H9 (cell line): ENCODE measurements at regions not wholly inside any gene's neighbourhood (a gene's known extent, or its start where the extent isn't known, plus 50 kb on each side); places are given as distances from the start of the nearest gene placed in this dataset.

Source experiments
- DNase-seq: peaks from one replicate; pipeline ENCODE4 v3.0.0-alpha.2; 2017
- H2AFZ ChIP-seq: one replicate; pipeline ENCODE4 v1.6.1; 2013; ENCODE audit warnings: mild to moderate bottlenecking, low read length, control low read depth, moderate library complexity
- H2AK5ac ChIP-seq: 2 replicates; pipeline ENCODE4 v1.6.1; 2013; ENCODE audit warnings: low read length, control low read depth, mixed read lengths; ENCODE audit not compliant: insufficient read length
- H2BK120ac ChIP-seq: one replicate; pipeline ENCODE4 v1.6.1; 2013; ENCODE audit warnings: low read depth, mild to moderate bottlenecking, low read length, control low read depth, inconsistent platforms; ENCODE audit not compliant: poor library complexity, severe bottlenecking
- H2BK12ac ChIP-seq: 2 replicates; pipeline ENCODE4 v1.6.1; 2013; ENCODE audit warnings: low read length, control low read depth, mixed read lengths, low read depth; ENCODE audit not compliant: insufficient read length
- H2BK15ac ChIP-seq: 2 replicates; pipeline ENCODE4 v1.6.1; 2013; ENCODE audit warnings: low read depth, low read length, control low read depth
- H2BK20ac ChIP-seq: one replicate; pipeline ENCODE4 v1.6.1; 2013; ENCODE audit warnings: low read depth, mild to moderate bottlenecking, low read length, control low read depth, inconsistent platforms; ENCODE audit not compliant: poor library complexity, severe bottlenecking
- H2BK5ac ChIP-seq: 2 replicates; pipeline ENCODE4 v1.6.1; 2013; ENCODE audit warnings: low read length, control low read depth, mixed read lengths; ENCODE audit not compliant: insufficient read length
- H3K14ac ChIP-seq: 2 replicates; pipeline ENCODE4 v1.6.1; 2013; ENCODE audit warnings: low read length, control low read depth; ENCODE audit not compliant: insufficient read depth
- H3K18ac ChIP-seq: 2 replicates; pipeline ENCODE4 v1.6.1; 2013; ENCODE audit warnings: low read depth, mild to moderate bottlenecking, mixed read lengths, low read length, control low read depth; ENCODE audit not compliant: insufficient read length
- H3K23ac ChIP-seq: 2 replicates; pipeline ENCODE4 v1.6.1; 2013; ENCODE audit warnings: low read length, control low read depth, mixed read lengths, low read depth; ENCODE audit not compliant: insufficient read length
- H3K23me2 ChIP-seq: 2 replicates; pipeline ENCODE4 v1.6.1; 2013; ENCODE audit warnings: low read depth, mild to moderate bottlenecking, mixed read lengths, low read length, control low read depth; ENCODE audit not compliant: insufficient read length, poor library complexity, severe bottlenecking
- H3K27ac ChIP-seq: 2 replicates; pipeline ENCODE4 v1.5.1; 2013; ENCODE audit warnings: low read length, control low read depth, mixed read lengths, low read depth; ENCODE audit not compliant: insufficient read length
- H3K27me3 ChIP-seq: 2 replicates; pipeline ENCODE4 v1.6.1; 2013; ENCODE audit warnings: low read length, control low read depth, inconsistent platforms; ENCODE audit not compliant: insufficient read depth
- H3K4ac ChIP-seq: 2 replicates; pipeline ENCODE4 v1.6.1; 2013; ENCODE audit warnings: low read depth, mild to moderate bottlenecking, control low read depth, inconsistent platforms, low read length, moderate library complexity
- H3K4me1 ChIP-seq: 2 replicates; pipeline ENCODE4 v1.6.1; 2013; ENCODE audit warnings: low read length, control low read depth, inconsistent platforms; ENCODE audit not compliant: insufficient read depth
- H3K4me2 ChIP-seq: 2 replicates; pipeline ENCODE4 v1.6.1; 2013; ENCODE audit warnings: low read length, control low read depth, mixed read lengths; ENCODE audit not compliant: insufficient read length, insufficient read depth
- H3K56ac ChIP-seq: 2 replicates; pipeline ENCODE4 v1.6.1; 2013; ENCODE audit warnings: low read depth, mild to moderate bottlenecking, mixed read lengths, low read length, control low read depth; ENCODE audit not compliant: insufficient read length
- H3K79me1 ChIP-seq: 2 replicates; pipeline ENCODE4 v1.6.1; 2013; ENCODE audit warnings: low read depth, mild to moderate bottlenecking, moderate library complexity, low read length, control low read depth, inconsistent platforms; ENCODE audit not compliant: insufficient read depth, poor library complexity, severe bottlenecking
- H3K79me2 ChIP-seq: 2 replicates; pipeline ENCODE4 v1.6.1; 2013; ENCODE audit warnings: low read length, control low read depth, inconsistent platforms; ENCODE audit not compliant: insufficient read depth
- H3K9ac ChIP-seq: 2 replicates; pipeline ENCODE4 v1.6.1; 2013; ENCODE audit warnings: low read length, control low read depth, mixed read lengths; ENCODE audit not compliant: insufficient read length; ENCODE audit errors: extremely low read depth
- H3K9me3 ChIP-seq: one replicate; pipeline ENCODE4 v1.6.1; 2013; ENCODE audit warnings: low read depth, low read length, inconsistent platforms; ENCODE audit not compliant: control insufficient read depth
- H3T11ph ChIP-seq: one replicate; pipeline ENCODE4 v1.6.1; 2013; ENCODE audit warnings: mild to moderate bottlenecking, low read length, control low read depth, inconsistent platforms
- H4K20me1 ChIP-seq: one replicate; pipeline ENCODE4 v1.6.1; 2013; ENCODE audit not compliant: control insufficient read depth, insufficient read length, insufficient read depth
- H4K5ac ChIP-seq: 2 replicates; pipeline ENCODE4 v1.6.1; 2013; ENCODE audit warnings: low read depth, mild to moderate bottlenecking, mixed read lengths, low read length, control low read depth; ENCODE audit not compliant: insufficient read length
- H4K8ac ChIP-seq: replicated peaks from 2 replicates; pipeline ENCODE4 v1.6.1; 2013; ENCODE audit warnings: low read length, control low read depth, mixed read lengths, low read depth; ENCODE audit not compliant: insufficient read length
- H4K91ac ChIP-seq: 2 replicates; pipeline ENCODE4 v1.6.1; 2013; ENCODE audit warnings: low read depth, mild to moderate bottlenecking, moderate library complexity, mixed read lengths, low read length, control low read depth; ENCODE audit not compliant: insufficient read length
- H3K27ac Mint-ChIP-seq, 3 experiments: 2 replicates in 2 of 3; 3 replicates in 1 of 3; pipeline ENCODE4 v1.8.0; 2020 to 2021; ENCODE audit warnings: mixed read lengths in 3 of 3, mild to moderate bottlenecking in 1 of 3, moderate library complexity in 1 of 3
- H3K27me3 Mint-ChIP-seq: 2 replicates; pipeline ENCODE4 v1.8.0; 2021; ENCODE audit warnings: low read depth, mild to moderate bottlenecking, moderate library complexity, mixed read lengths
- H3K36me3 Mint-ChIP-seq, 3 experiments: 2 replicates in 2 of 3; 3 replicates in 1 of 3; pipeline ENCODE4 v1.8.0; 2020 to 2021; ENCODE audit warnings: low read depth in 3 of 3, mixed read lengths in 3 of 3; ENCODE audit not compliant: insufficient read depth in 1 of 3
- H3K4me1 Mint-ChIP-seq, 2 experiments: 2 replicates each; pipeline ENCODE4 v1.8.0; 2020; ENCODE audit warnings: mixed read lengths in 2 of 2
- H3K4me3 Mint-ChIP-seq, 2 experiments: 2 replicates in 1 of 2; 3 replicates in 1 of 2; pipeline ENCODE4 v1.8.0; 2020 to 2021; ENCODE audit warnings: mild to moderate bottlenecking in 2 of 2, mixed read lengths in 2 of 2, moderate library complexity in 1 of 2
- H3K9me3 Mint-ChIP-seq, 2 experiments: 2 replicates in 1 of 2; 3 replicates in 1 of 2; pipeline ENCODE4 v1.8.0; 2020; ENCODE audit warnings: mild to moderate bottlenecking in 2 of 2, mixed read lengths in 2 of 2, moderate library complexity in 1 of 2
- CTCF ChIP-seq: fragments of 200-600 bp; sonication (generic); conservative IDR thresholded peaks from 3 replicates; pipeline ENCODE4 v1.8.0; 2021; ENCODE audit warnings: antibody characterized with exemption, mild to moderate bottlenecking
- WGBS: extraction: QIAGEN DNeasy Blood & Tissue Kit; methylation state at CpG from one replicate; pipeline ENCODE4 v1.1.7; 2013; ENCODE audit warnings: missing lambda C conversion rate, low lambda C conversion rate, mixed read lengths; ENCODE audit not compliant: insufficient read length; ENCODE audit errors: extremely low coverage; 5-methylcytosine and 5-hydroxymethylcytosine counted together

GRCh38 chr4:28948501-28948900 lies 1771.7 kb upstream of the PCDH7 start:
- Histone ChIP-seq H4K91ac (no peak overlapping the region), H4K20me1 (no peaks in the 10 kb centered on the region), H3K14ac (no peak overlapping the region), H2BK15ac (no peak overlapping the region), H3T11ph (no peak overlapping the region), H3K79me2 (no peaks in the 10 kb centered on the region), H3K18ac (no peak overlapping the region), H2BK20ac (no peak overlapping the region), H3K4ac (no peak overlapping the region), H2BK12ac (no peak overlapping the region), H4K8ac (no peak overlapping the region), H2BK120ac (no peak overlapping the region), H3K4me2 (no peak overlapping the region), H3K56ac (no peak overlapping the region), H3K9ac (no peak overlapping the region), H3K27me3 (no peaks in the 10 kb centered on the region), H3K23ac (no peak overlapping the region), H2AK5ac (no peak overlapping the region), H3K9me3 (no peaks in the 10 kb centered on the region), H2AFZ (no peak overlapping the region), H3K27ac (no peak overlapping the region), H3K4me1 (no peaks in the 10 kb centered on the region), H3K79me1 (no peaks in the 10 kb centered on the region), H4K5ac (no peak overlapping the region), H2BK5ac (no peak overlapping the region), H3K23me2 (no peaks in the 10 kb centered on the region)
- no peaks in the 10 kb centered on the region for H3K4me1 Mint-ChIP-seq
- H3K27me3 Mint-ChIP-seq = no peaks in the 10 kb centered on the region; the same call in 1 of the 2 replicates
- H3K9me3 Mint-ChIP-seq = peaks cover 0 to 2% of the 10 kb centered on the region in 2 experiments; a peak in 1 of 5 replicates
- TF ChIP-seq CTCF = no peak
- peaks cover 0 to 4% (median 0%) of the 10 kb centered on the region in 3 experiments; a peak in 2 of 7 replicates for H3K36me3 Mint-ChIP-seq
- H3K27ac Mint-ChIP-seq = no peak overlapping the region
- no peak overlapping the region for H3K4me3 Mint-ChIP-seq
- no CpG with 5 or more reads among the region's 2 CpGs for WGBS
- DNase-seq = no peak
